Upper lobe of left lung (tissue), 6 donors: ENCODE measurements at regions not wholly inside any gene's neighbourhood (a gene's known extent, or its start where the extent isn't known, plus 50 kb on each side); places are given as distances from the start of the nearest gene placed in this dataset.

Experiments used
- ATAC-seq, 2 donors: fragments of 200-7000 bp; cut with Tn5 transposase; one replicate each; pipeline ENCODE4 v1.9.1; 2022; ENCODE audit warnings: mild to moderate bottlenecking in 2 of 2, moderate library complexity in 2 of 2; ENCODE audit not compliant: low FRiP score in 2 of 2
- DNase-seq, 2 donors: peaks; one replicate each; pipeline ENCODE4 v3.0.0-alpha.2; 2019 to 2020
- H3K27ac ChIP-seq, 4 donors: fragments of 200-600 bp; sonication (generic); one replicate each; pipeline ENCODE4 v1.5.1; 2016 to 2019
- H3K27me3 ChIP-seq, 4 donors: fragments of 200-600 bp; sonication (generic); one replicate each; pipeline ENCODE4 v1.5.1; 2017 to 2019
- H3K36me3 ChIP-seq, 4 donors: fragments of 200-600 bp; sonication (generic); one replicate each; pipeline ENCODE4 v1.5.1; 2016 to 2019
- H3K4me1 ChIP-seq, 4 donors: fragments of 200-600 bp; sonication (generic); one replicate each; pipeline ENCODE4 v1.5.1; 2018 to 2019
- H3K4me3 ChIP-seq, 4 donors: fragments of 200-600 bp; sonication (generic); one replicate each; pipeline ENCODE4 v1.5.1; 2017 to 2019; ENCODE audit warnings: mild to moderate bottlenecking in 2 of 4, moderate library complexity in 1 of 4
- H3K9me3 ChIP-seq, 4 donors: fragments of 200-600 bp; sonication (generic); one replicate each; pipeline ENCODE4 v1.5.1; 2018 to 2019
- EP300 ChIP-seq, 4 donors: sonication (generic); formaldehyde crosslinking; IDR thresholded peaks; one replicate each; pipeline ENCODE4 v1.5.1; 2017; ENCODE audit warnings: antibody characterized with exemption in 4 of 4, control low read depth in 2 of 4
- POLR2A ChIP-seq, 4 donors: fragments of 450-650 bp; IDR thresholded peaks; one replicate each; pipeline ENCODE4 v1.5.1; 2016 to 2017; ENCODE audit warnings: antibody characterized with exemption in 4 of 4, mild to moderate bottlenecking in 2 of 4
- POLR2AphosphoS5 ChIP-seq, 2 donors: sonication (generic); formaldehyde crosslinking; IDR thresholded peaks; one replicate each; pipeline ENCODE4 v1.5.1; 2017; ENCODE audit warnings: antibody characterized with exemption in 2 of 2
- WGBS, 2 donors: methylation state at CpG; one replicate each; pipeline ENCODE4 v1.1.5; 2017 to 2018; 5-methylcytosine and 5-hydroxymethylcytosine counted together
- TF ChIP-seq, protein P1 (sequence below), 6 experiments: fragments of 450-650 bp in 4 of 6; fragments of 200-600 bp in 2 of 6; sonication (generic) in 2 of 6; IDR thresholded peaks; one replicate each; pipeline ENCODE4 v1.5.1; 2016 to 2019; ENCODE audit warnings: antibody characterized with exemption in 6 of 6
- donor health status: DM: no; HTN: no; CAD: no; lungs with moderate emphysema.
- donor health status: DM: no; HTN: yes; CAD: no; lungs with severe emphysema.

DNA sequence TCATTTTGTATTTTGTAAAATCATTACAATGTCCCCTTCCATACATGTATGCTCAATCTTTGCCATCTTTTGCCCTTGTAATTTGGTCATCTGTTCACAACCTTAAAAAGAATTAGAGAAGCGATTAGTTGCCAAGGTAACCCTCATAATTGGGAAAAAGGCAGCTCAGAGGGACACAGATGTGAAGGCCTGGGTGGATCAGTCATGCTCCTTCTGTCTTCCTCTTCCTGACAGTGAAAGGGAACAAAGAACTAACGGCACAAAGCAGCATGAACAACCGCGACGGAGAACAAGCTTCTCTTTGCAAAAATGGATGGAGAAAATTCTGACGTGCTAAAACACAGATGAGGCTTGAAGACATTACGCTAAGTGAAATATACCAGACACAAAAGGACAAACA, 78.7 kb upstream of the COG2 start:
- no peaks in the 10 kb centered on the region for H3K36me3 ChIP-seq
- TF ChIP-seq EP300 (IDR thresholded peaks at IDR 0.05) (no peak), POLR2A (IDR thresholded peaks at IDR 0.05) (no peak), POLR2AphosphoS5 (IDR thresholded peaks at IDR 0.05) (no peak)
- TF ChIP-seq, protein P1, sequence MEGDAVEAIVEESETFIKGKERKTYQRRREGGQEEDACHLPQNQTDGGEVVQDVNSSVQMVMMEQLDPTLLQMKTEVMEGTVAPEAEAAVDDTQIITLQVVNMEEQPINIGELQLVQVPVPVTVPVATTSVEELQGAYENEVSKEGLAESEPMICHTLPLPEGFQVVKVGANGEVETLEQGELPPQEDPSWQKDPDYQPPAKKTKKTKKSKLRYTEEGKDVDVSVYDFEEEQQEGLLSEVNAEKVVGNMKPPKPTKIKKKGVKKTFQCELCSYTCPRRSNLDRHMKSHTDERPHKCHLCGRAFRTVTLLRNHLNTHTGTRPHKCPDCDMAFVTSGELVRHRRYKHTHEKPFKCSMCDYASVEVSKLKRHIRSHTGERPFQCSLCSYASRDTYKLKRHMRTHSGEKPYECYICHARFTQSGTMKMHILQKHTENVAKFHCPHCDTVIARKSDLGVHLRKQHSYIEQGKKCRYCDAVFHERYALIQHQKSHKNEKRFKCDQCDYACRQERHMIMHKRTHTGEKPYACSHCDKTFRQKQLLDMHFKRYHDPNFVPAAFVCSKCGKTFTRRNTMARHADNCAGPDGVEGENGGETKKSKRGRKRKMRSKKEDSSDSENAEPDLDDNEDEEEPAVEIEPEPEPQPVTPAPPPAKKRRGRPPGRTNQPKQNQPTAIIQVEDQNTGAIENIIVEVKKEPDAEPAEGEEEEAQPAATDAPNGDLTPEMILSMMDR (IDR thresholded peaks at IDR 0.05): no peak
- ATAC-seq: no peak
- no peaks in the 10 kb centered on the region for H3K27me3 ChIP-seq
- no peak overlapping the region for H3K4me3 ChIP-seq
- WGBS, 2 donors: 56 to 70% methylated on average over 7 of the region's 7 CpGs
- H3K4me1 ChIP-seq: no peaks in the 10 kb centered on the region
- no peak overlapping the region for H3K27ac ChIP-seq
- no peaks in the 10 kb centered on the region for H3K9me3 ChIP-seq
- DNase-seq: no peak

- no peak for ATAC-seq
- Histone ChIP-seq H3K4me3 (no peak overlapping the region), H3K36me3 (no peaks in the 10 kb centered on the region), H3K9me3 (no peaks in the 10 kb centered on the region), H3K4me1 (no peaks in the 10 kb centered on the region), H3K27ac (no peak overlapping the region), H3K27me3 (no peaks in the 10 kb centered on the region)
- DNase-seq: no peak
- 83 to 89% methylated on average over 4 of the region's 4 CpGs for WGBS, 2 donors
- TF ChIP-seq POLR2A (IDR thresholded peaks at IDR 0.05) (no peak), POLR2AphosphoS5 (IDR thresholded peaks at IDR 0.05) (no peak), EP300 (IDR thresholded peaks at IDR 0.05) (no peak)
- TF ChIP-seq, protein P1 (IDR thresholded peaks at IDR 0.05): no peak
Observed at GRCh38 chr1:230561570-230561969, 80.7 kb upstream of the COG2 start.

- no peak overlapping the region for H3K4me3 ChIP-seq
- no peaks in the 10 kb centered on the region for H3K4me1 ChIP-seq
- DNase-seq (no peak), ATAC-seq (no peak)
- no peaks in the 10 kb centered on the region for H3K36me3 ChIP-seq
- no peak overlapping the region for H3K27ac ChIP-seq
- H3K27me3 ChIP-seq: no peaks in the 10 kb centered on the region
- TF ChIP-seq POLR2A (IDR thresholded peaks at IDR 0.05) (no peak), EP300 (IDR thresholded peaks at IDR 0.05) (no peak), POLR2AphosphoS5 (IDR thresholded peaks at IDR 0.05) (no peak)
- TF ChIP-seq, protein P1 (IDR thresholded peaks at IDR 0.05): no peak
- no peaks in the 10 kb centered on the region for H3K9me3 ChIP-seq
- WGBS, 2 donors: 87% methylated on average over 5 of the region's 5 CpGs
Observed at GRCh38 chr1:230558324-230558723, 84.0 kb upstream of the COG2 start.

DNA sequence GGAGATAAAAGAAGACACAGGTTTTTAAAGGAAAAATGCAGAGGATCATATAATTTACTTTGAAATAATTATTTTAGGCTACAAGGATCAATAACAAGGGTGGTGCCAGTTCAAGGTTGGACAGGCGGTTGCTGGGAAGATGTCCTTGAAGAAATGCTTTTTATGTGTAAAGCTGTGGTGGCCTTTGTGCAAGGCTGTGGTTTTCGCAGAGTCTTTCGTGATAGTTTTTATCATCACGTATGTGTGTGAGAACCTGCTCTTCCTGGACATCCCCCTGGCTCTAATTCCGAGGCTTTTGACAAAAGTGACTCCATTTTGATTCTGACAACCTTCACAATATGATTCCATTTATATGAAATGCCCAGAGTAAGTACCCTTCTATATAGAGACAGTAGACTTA, 85.8 kb upstream of the COG2 start:
- TF ChIP-seq POLR2A (IDR thresholded peaks at IDR 0.05) (no peak), POLR2AphosphoS5 (IDR thresholded peaks at IDR 0.05) (no peak), EP300 (IDR thresholded peaks at IDR 0.05) (no peak)
- TF ChIP-seq, protein P1 (IDR thresholded peaks at IDR 0.05): no peak
- WGBS, 2 donors: 77 to 82% methylated on average over 5 of the region's 5 CpGs
- H3K36me3 ChIP-seq: no peaks in the 10 kb centered on the region
- DNase-seq: no peak
- ATAC-seq: no peak
- H3K9me3 ChIP-seq: no peaks in the 10 kb centered on the region
- H3K27me3 ChIP-seq: no peaks in the 10 kb centered on the region
- H3K27ac ChIP-seq: no peak overlapping the region
- H3K4me3 ChIP-seq: no peak overlapping the region
- H3K4me1 ChIP-seq: no peaks in the 10 kb centered on the region

DNA sequence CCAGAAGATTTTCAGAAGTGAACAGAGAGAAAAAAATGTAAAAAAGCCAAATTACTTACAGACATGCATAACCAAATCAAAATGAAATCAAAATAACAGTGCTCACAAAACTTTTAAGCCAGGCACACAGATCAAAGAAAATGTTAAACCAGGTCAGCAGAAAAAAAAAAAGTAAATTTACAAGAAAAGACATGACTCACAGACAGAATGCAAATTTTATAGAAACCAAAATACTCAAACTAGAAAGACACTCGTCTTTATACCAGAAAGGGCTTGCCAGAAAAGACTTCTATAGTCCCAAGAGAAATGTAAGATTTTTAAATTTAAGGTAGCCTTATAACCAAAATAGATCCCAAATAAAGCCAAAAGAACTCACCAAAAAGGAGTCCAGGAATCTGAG, 86.5 kb upstream of the COG2 start:
- Histone ChIP-seq H3K36me3 (no peaks in the 10 kb centered on the region), H3K4me3 (no peak overlapping the region), H3K9me3 (no peaks in the 10 kb centered on the region), H3K4me1 (no peaks in the 10 kb centered on the region), H3K27me3 (no peaks in the 10 kb centered on the region), H3K27ac (no peak overlapping the region)
- ATAC-seq (no peak), DNase-seq (no peak)
- TF ChIP-seq POLR2A (IDR thresholded peaks at IDR 0.05) (no peak), POLR2AphosphoS5 (IDR thresholded peaks at IDR 0.05) (no peak), EP300 (IDR thresholded peaks at IDR 0.05) (no peak)
- TF ChIP-seq, protein P1 (IDR thresholded peaks at IDR 0.05): no peak
- 46 to 65% methylated on average over 1 of the region's 1 CpG for WGBS, 2 donors
